HG03469 (cell line): ENCODE measurements at regions not wholly inside any gene's neighbourhood (a gene's known extent, or its start where the extent isn't known, plus 50 kb on each side); places are given as distances from the start of the nearest gene placed in this dataset.

Source experiments
- ATAC-seq: cut with Tn5 transposase; IDR thresholded peaks from one replicate; pipeline ENCODE4 v1.9.1; 2021; ENCODE audit warnings: mild to moderate bottlenecking, moderate library complexity, moderate number of reproducible peaks; ENCODE audit not compliant: unreplicated experiment

GRCh38 chr18:78086931-78087330 lies 837.3 kb downstream of the GALR1 start:
- ATAC-seq = no peak

GRCh38 chr18:78087338-78087737 lies 837.7 kb downstream of the GALR1 start:
- no peak for ATAC-seq

- no peak for ATAC-seq
These were observed 840.9 kb downstream of the GALR1 start for GRCh38 chr18:78090584-78090983.

- ATAC-seq = no peak
These were observed 843.3 kb downstream of the GALR1 start for GRCh38 chr18:78092901-78093300.

- ATAC-seq = no peak
These were observed 850.4 kb downstream of the GALR1 start for GRCh38 chr18:78099979-78100588.

GRCh38 chr18:78101091-78101490 lies 851.4 kb downstream of the GALR1 start:
- no peak for ATAC-seq

- no peak for ATAC-seq
These were observed 852.5 kb downstream of the GALR1 start for GRCh38 chr18:78102135-78102534.

- no peak for ATAC-seq
These were observed 856.0 kb downstream of the GALR1 start for GRCh38 chr18:78105611-78106010.

GRCh38 chr18:78106946-78107345 lies 857.3 kb downstream of the GALR1 start:
- ATAC-seq = no peak

- ATAC-seq = no peak
These were observed 857.7 kb downstream of the GALR1 start for GRCh38 chr18:78107363-78107762.

- no peak for ATAC-seq
These were observed 858.9 kb downstream of the GALR1 start for GRCh38 chr18:78108554-78108953.

GRCh38 chr18:78113136-78113939 lies 863.7 kb downstream of the GALR1 start:
- no peak for ATAC-seq

- no peak for ATAC-seq
These were observed 864.2 kb downstream of the GALR1 start for GRCh38 chr18:78113940-78114251.

- ATAC-seq = no peak
These were observed 863.6 kb upstream of the SALL3 start for GRCh38 chr18:78115896-78116561.

GRCh38 chr18:78123144-78123909 lies 856.3 kb upstream of the SALL3 start:
- no peak for ATAC-seq

- ATAC-seq = no peak
These were observed 855.5 kb upstream of the SALL3 start for GRCh38 chr18:78123926-78124797.

- ATAC-seq = no peak
These were observed 854.3 kb upstream of the SALL3 start for GRCh38 chr18:78125206-78125896.

- ATAC-seq = no peak
These were observed 853.5 kb upstream of the SALL3 start for GRCh38 chr18:78126106-78126505.

GRCh38 chr18:78126536-78126935 lies 853.1 kb upstream of the SALL3 start:
- no peak for ATAC-seq

GRCh38 chr18:78127041-78127440 lies 852.6 kb upstream of the SALL3 start:
- ATAC-seq = no peak
